ENCODE measurements at regions not wholly inside any gene's neighbourhood (a gene's known extent, or its start where the extent isn't known, plus 50 kb on each side); places are given as distances from the start of the nearest gene placed in this dataset.

DNA sequence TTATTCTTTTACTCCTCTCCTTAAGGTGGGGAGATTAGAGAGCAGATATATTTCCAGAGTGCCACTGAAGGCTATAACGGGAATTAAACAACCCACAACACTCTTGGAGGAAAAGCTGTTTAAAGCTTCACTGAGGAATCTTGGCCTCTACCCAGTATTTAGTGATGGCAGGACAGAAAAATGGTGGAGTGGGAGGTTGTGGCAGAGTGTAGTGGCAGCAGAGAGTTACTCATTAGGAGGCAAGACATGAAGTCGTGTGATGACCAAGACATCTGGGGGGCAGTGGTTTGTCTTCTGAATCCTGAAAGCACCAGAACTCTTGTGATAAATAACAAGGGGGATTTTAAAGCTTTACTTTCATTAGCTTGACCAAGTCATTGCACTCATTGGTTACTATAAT is 563.5 kb upstream of the SLITRK5 start:
- TF ChIP-seq EZH2 (optimal IDR thresholded peaks at IDR 0.05; ENCODE audit: low read depth, low read length) (no peak), CTCF (IDR thresholded peaks at IDR 0.05; ENCODE audit: low read length) (no peak)

Measured in MM.1S (cell line).